Posterior vena cava (tissue), 2 donors: ENCODE measurements at regions not wholly inside any gene's neighbourhood (a gene's known extent, or its start where the extent isn't known, plus 50 kb on each side); places are given as distances from the start of the nearest gene placed in this dataset.

ENCODE experiments used
- DNase-seq: peaks from one replicate; pipeline ENCODE4 v3.0.0-alpha.2; 2020; ENCODE audit warnings: low spot score
- intact Hi-C, 2 donors: fragments of 100-400 bp; cut with DNase I; formaldehyde crosslinking; loops; one replicate each; pipeline versions ENCODE4 v1.14.1 to v1.14.2; 2022 to 2023
- donor health status: DM: yes; HTN: yes; CAD: no.
- donor health status: DM: yes; HTN: yes; CAD: no.

DNA sequence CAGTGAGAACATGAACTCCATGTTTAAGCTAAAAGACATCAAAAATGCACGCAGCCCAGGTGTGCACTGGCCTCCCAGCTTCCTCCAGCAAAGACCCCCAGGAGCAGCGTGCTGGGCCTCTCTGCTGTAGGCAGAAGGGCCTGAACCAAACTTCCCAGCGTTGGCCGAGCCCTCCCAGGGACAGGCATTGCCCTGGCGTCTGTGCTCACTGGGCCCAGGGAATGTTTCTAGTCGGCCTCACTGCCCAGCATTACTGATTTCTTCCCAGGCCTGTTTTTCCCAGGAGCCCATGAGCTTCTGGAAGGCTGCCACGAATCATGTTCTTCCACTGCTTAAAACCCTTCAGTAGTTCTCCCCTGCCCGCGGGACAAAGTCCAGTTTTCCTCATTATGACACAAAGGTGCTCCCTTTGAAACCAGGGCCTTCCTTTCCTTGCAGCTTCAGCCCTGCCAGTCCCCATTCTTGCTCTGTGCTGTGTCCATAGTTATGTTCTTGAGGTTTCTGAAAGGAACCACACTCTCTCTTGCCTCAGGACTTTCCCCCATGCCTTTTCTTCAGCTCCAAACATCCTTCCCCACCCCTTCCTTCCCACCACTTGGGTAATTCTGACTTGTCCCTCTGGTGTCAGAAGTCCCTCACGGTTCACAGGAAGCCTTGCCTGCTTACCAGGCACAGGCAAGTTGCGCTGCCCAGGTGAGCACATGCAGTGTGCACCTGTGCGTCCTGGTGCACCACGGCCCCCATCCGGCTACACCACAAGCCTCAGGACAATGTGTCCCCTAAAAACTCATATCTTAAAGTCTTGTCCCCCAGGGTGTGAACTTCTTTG, 93.4 kb upstream of the ENPP6 start:
- intact Hi-C loops, result no loop called here
- no peak for DNase-seq

DNA sequence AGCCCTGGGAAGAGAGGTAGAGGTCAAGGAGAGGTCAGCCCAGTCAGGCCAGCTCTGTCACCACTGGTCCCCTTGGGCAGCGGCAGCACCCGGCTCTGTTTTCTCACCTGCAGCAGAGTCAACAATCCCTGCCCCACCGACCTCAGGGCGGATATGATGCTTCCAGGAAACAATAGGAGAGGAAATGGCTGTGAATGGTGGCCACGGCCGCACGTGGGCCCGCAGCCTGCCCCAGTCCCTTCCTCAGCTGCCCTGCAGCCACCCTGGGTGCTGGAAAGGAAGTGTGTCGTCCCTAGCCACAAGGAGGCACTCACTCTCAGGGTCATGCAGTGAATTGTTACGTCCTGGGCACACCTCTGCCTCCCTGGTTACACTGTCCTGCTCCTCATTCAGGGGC, 92.5 kb upstream of the ENPP6 start:
- no peak for DNase-seq
- intact Hi-C loops, result no loop called here

DNA sequence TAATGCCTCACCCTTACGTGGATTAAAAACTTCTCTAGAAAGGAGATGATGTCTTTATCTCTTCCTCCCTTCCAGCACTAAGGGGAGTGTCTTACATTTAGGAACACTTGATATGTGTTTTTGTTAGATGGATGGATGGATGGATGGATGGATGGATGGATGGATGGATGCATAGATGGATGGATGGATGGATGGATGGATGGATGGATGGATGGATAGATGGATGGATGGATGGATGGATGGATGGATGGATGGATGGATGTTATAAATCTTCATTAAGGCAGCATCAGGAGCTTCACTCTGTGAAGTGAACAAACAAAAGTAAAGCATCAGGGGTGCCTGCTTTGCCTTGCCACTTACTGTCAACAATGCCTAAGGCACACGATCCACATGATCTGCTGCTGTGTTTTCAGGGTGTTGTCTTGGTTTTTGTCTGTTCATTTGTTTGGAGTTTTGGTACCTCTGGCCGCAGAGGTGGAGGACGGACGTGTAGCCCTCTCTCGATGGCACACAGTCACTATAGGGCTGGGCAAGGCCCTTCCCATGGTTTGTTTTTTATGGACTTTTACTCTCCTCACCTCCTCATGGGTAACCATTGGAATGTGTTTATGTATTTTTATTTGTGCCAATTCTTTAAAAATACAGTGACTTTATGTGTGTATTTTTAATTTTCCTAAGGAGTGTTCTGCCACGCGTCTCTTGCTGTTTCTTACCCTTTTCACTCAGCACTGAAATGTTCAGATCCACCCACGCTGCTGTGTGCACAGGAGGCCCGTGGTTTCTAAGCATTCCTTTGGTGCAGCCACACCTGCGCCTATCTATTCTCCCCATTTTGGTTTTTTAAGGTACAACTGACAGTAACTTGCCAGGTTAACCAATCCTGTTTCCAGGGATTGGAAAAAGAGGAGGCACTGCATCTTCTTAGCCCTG, 91.8 kb upstream of the ENPP6 start:
- no peak for DNase-seq
- intact Hi-C loops, result no loop called here

DNA sequence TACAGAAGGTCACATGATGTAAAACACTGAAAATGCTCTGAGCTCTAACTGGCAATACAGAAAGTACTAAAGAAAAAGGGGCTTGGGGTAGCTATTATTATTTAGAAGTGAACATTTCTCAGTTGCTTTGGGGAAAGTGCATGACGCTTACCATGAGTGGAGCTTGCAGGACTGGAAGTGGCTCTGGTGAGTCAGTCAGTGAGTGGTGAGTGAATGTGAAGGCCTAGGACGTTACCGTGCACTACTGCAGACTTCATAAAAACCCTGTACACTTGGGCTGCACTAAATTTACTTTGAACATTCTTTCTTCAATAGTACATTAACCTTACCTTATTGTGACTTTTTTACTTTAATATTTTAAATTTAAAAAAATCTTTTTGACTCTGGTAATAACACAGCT, 89.3 kb upstream of the ENPP6 start:
- intact Hi-C loops, result no loop called here
- no peak for DNase-seq

DNA sequence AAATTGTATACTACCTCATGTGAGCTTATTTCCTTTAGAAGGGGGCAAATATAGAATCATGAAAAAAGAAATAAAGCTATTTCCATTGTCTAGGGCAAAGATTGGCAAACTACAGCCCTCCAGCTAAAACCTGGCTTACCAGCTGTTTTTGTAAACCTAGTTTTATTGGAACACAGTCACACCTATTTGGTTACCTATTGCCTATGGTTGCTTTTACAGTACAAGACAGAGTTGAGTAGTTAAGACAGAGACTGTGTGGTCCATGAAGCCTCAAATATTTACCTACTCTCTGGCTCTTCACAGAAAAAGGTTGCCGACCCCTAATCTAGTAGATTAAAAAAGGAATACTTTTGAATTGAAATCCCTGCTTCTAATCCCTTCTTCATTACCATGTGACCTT, 88.8 kb upstream of the ENPP6 start:
- no peak for DNase-seq
- intact Hi-C loops, result no loop called here

DNA sequence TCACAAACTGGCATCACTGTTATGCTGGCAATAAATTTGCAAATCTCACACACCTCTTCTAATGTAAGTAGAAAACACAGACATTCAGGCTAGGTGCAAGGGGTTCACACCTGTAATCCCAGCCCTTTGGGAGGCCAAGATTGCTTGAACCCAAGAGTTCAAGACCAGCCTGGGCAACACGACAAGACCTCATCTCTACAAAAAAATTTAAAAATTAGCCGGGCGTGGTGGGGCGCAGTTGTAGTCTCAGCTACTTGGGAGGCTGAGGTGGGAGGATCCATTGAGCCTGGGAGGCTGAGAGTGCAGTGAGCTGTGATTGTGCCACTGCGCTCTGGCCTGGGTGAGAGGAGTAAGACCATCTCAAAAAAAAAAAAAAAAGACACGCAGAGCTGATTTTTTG, 83.1 kb upstream of the ENPP6 start:
- DNase-seq, result no peak
- intact Hi-C loops, result no loop called here

DNA sequence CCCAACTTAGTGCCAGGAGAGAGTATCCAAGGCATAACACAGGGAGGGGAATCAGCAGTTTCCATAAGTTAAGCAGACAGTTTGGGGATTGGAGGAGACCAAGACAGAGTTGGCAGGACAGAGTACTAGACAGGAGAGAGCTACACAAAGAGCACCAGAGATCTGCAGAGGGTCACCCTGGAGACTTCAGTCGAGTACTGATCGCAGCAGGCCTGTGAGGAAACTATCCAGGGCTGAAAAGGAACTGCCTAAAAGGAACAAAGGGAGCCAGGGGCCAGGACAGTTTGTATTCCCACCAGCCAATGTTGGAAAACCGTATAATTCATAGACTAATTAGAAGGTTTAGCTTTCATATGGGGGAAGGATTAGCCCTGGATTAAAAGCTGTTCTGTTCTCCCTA, 80.6 kb upstream of the ENPP6 start:
- no peak for DNase-seq
- intact Hi-C loops, result no loop called here

DNA sequence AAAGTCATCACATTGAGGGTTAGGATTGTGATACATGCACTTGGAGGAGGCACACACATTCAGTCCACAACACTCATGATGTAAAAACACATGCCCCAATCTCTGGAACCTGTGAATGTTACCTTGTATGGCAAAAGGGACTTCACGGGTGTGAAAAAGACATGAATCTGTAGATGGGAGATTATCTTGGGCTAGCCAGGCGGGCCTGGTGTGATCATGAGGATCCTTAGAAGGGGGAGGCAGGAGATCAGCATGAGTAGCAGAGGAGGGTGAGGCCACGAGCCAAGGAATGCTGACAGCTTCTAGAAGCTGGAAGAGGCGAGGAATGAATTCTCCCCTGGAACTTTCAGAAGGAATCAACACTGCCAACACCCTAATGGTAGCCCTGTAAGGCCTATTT, 77.5 kb upstream of the ENPP6 start:
- DNase-seq, result no peak
- intact Hi-C loops, result no loop called here

DNA sequence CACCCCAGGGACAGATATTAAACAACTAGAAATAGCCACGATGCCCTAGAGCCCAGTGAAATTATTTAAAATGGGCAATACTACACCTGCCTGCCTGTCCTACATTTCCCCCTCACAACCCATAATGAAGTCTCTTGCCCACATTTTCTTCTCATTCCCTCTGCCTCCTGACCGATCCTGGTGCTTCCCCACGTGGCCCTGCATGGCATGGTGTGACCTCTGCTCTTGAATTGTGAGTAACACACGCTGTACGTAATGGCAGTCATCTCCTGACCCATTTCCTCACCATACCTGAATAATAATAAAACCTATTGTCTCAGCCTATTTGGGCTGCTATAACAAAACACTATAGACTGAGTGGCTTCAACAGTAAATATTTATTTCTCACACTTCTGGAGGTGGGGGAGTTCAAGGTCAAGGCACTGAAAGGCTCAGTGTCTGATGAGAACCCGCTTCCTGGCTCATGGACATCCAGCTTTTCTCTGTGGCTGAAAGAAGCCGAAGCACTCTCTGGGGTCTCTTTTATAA, 77.0 kb upstream of the ENPP6 start:
- no peak for DNase-seq
- intact Hi-C loops, result no loop called here

DNA sequence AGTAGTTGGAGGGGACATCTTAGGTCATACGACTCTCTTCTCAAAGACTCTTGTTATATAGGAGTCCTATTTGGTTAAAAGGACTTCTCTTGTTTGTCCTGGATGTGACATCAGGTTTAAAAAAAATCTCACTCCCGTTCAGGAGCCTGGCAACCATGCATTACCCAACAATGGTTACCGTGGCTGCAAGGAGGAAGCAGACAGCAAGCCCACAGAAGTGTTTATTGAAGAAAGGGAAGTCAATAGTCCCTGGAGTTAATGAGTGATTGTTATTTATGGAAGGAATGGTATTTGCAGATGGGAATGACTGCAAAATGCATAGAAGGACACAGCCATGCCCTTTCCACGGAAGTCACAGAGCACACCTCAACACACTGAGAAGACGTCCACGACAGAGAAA, 75.9 kb upstream of the ENPP6 start:
- no peak for DNase-seq
- intact Hi-C loops, result no loop called here

DNA sequence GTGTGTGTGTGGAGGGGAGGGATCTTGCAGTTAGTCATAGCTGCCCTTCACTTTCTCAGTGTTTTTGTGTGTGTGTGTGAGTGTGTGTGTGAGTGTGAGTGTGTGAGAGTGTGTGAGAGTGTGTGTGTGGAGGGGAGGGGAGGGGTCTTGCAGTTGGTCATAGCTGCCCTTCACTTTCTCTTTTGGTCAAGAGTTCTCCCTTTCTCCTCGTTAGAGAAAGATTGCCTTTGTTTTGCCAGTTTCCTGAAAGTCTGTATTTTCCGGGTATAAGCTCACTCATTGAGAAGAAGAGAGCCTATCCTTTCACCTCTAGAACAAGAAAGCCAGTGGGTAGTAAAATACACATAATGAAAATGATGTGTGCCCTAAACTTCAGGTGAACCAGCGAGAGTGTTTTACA, 75.2 kb upstream of the ENPP6 start:
- intact Hi-C loops, result no loop called here
- no peak for DNase-seq

DNA sequence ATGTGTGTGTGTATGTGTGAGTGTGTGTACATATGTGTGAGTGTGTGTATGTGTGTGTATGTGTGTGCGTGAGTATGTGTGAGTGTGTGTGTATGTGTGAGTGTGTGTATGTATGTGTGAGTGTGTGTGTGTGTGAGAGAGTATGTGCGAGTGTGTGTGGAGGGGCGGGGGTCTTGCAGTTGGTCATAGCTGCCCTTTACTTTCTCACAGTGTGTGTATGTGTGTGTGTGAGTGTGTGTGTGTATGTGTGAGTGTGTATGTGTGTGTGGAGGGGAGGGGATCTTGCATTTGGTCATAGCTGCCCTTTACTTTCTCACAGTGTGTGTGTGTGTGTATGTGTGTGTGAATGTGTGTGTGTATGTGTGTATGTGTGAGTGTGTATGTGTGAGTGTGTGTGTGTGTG, 74.8 kb upstream of the ENPP6 start:
- no peak for DNase-seq
- intact Hi-C loops, result no loop called here

DNA sequence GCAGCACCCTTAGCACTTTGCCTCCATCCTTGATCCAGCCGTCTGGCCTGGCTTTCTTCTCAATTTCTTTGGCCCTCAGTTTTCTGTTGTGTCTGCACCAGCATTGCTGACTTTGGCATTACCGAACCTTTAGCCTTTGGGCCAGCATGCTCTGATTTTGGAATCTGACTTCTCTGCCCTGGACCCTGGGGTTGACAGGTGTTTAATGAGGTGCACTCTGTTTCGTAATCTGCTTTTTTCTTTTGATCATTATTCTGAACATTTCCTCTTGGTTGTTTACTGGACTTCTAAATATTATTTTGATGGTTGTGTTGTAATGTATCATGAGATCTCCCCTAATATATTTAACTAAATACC, 71.5 kb upstream of the ENPP6 start:
- intact Hi-C loops, result loop anchor here (5.0 to 10.0 kb wide), 2 partner anchors 248 to 256 kb away; no protein-coding TSS in a partner anchor
- no peak for DNase-seq

DNA sequence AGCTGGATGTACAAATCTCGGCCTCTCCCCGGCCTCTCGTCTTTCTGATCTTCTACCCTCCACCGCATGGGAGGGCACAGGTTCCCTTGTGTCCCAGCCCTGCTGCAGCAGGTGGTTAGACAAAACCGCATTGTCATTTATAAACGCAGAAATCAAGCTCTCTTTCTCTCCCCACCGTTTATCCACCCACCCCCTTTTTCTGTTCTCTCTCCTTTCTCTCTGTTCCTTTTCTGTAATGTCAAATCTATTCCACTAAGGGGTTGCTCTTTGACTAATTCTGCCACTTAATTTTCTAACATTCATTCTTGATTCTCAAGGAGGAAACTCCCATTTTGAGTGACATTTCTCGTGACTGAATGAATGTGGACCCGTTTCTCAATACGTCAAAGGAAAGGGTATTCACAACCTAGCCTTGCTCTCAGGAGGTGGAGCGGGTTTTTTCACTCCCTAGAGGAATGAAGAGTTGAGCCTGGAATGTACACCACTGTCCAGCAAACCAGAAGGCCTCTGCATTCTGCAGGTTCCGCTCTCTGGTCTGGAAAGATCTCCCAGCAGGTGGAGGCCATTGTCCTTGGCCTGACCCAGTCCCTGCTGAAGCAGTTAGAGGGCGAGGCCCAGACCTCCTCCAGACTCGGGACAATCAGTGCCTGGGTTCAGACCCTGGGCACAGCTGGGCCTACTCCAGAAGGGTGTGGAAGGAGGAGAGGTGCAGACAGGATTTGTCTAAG, 70.9 kb upstream of the ENPP6 start:
- DNase-seq, result no peak
- intact Hi-C loops, result loop anchor here (5.0 to 10.0 kb wide), 2 partner anchors 249 to 256 kb away; no protein-coding TSS in a partner anchor

DNA sequence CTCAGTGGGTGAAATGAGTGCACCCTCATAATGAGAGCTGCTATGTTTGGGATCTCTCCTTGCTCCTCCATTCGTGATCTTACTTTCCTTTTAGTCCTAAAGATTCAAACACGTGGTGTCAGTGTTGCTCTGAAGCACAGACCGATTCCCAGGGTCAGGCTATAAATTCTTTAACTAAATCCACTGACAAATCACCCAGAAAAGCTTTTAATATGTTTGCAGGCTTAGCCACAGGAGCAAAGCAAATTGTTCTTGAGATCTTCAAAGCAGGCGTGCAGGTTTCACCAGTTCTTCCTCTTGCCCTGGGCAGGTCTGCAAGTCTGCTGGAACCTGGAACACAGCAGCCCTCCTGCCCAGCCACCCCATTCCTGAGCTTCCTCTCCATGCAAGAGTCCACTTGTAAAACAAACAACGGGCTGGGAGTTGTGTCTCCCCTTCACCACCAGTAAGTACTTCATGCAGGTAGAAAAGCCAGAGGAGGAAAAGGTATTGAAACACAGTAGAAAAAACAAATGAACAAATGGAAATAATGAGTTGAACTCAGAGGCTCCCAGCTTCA, 70.1 kb upstream of the ENPP6 start:
- DNase-seq, result no peak
- intact Hi-C loops, result loop anchor here (5.0 to 10.0 kb wide), 2 partner anchors 250 to 257 kb away; no protein-coding TSS in a partner anchor

DNA sequence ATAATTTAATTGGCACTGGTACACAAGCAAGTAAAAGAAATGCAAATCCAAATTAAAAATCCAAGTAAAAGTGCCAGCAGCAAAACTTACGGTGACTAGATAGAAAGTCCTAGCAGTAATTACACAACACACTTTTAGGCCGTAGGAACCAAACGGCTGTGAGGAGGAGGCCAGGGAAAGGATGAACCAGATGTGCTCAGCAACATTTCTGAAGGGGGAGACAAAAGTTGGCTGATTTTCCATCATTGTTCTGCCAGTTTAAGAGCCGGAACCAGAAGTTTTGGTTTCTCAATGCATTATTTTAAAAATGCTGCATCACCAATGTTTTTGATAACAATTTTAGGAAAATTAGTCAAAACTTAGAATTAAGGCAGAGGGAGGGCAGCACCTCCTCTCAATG, 68.7 kb upstream of the ENPP6 start:
- intact Hi-C loops, result loop anchor here (5.0 to 10.0 kb wide), 2 partner anchors 251 to 258 kb away; no protein-coding TSS in a partner anchor

DNA sequence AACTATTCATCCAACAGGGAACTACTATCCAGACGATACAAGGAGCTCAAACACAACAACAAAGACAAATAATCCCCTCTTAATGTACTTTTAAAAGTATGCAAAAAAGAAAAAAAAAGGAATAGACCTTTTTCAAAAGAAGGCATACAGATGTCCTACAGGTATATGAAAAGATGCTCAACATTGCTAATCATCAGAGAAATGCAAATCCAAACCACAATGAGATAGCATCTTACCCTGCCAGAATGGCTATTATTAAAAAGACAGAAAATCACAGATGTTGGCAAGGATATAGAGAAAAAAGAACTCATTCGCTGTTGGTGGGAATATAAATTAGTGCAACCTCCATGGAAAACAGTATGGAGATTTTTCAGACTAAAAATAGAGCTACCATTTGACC, 67.1 kb upstream of the ENPP6 start:
- intact Hi-C loops, result loop anchor here (5.0 to 10.0 kb wide), 2 partner anchors 253 to 260 kb away; no protein-coding TSS in a partner anchor
- DNase-seq, result no peak

More for the DNA sequence above, 68.7 kb upstream of the ENPP6 start:
- DNase-seq, result no peak

DNA sequence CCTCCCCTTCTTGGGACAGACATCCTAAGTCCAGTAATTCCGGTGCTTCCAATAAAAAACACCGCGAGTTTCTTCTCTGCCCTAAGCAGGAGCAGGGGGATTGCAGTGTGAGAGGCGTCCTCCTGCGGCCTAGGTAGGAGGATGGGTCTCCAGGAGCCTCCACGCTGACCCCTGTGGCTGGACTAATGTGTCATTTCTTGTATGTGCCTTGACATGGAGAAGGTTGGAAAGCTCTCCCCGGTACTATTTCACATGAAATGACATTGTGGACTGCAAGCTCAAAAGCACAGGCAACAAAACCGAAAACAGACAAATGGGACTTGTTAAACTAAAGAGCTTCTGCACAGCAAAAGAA, 66.6 kb upstream of the ENPP6 start:
- intact Hi-C loops, result loop anchor here in 1 of 2 donors (10.0 kb wide), 1 partner anchor 260 kb away; no protein-coding TSS in a partner anchor
- DNase-seq, result no peak
